Activated T-helper 1 cell treated with anti-CD3 and anti-CD28 coated beads, Interleukin-12 subunit alpha, Interleukin-12 subunit beta, Interleukin-2, Interleukin-4 antibody, amounts not matched to agents 30 ng/mL and 10 ng/mL and 1 ng/mL, durations not matched to agents 14 hours and 24 hours and 36 hours (primary cell): ENCODE measurements at regions not wholly inside any gene's neighbourhood (a gene's known extent, or its start where the extent isn't known, plus 50 kb on each side); places are given as distances from the start of the nearest gene placed in this dataset.
"Not testable (repeated sequence)": the region's sequence is repeated elsewhere in the genome, so short reads cannot be mapped to it uniquely, and the experiment has no call there.

Experiments
- DNase-seq: peaks from one replicate; pipeline ENCODE4 v3.0.0; 2021; ENCODE audit warnings: low spot score
- H3K27ac Mint-ChIP-seq: one replicate; pipeline ENCODE4 v1.8.0; 2021; ENCODE audit warnings: mild to moderate bottlenecking, mixed read lengths
- H3K27me3 Mint-ChIP-seq: one replicate; pipeline ENCODE4 v1.8.0; 2022; ENCODE audit warnings: mild to moderate bottlenecking, moderate library complexity, mixed read lengths; ENCODE audit not compliant: insufficient read depth
- H3K36me3 Mint-ChIP-seq: one replicate; pipeline ENCODE4 v1.8.0; 2021; ENCODE audit warnings: low read depth, mixed read lengths
- H3K4me1 Mint-ChIP-seq: one replicate; pipeline ENCODE4 v1.8.0; 2021; ENCODE audit warnings: low read depth, mixed read lengths
- H3K4me3 Mint-ChIP-seq: one replicate; pipeline ENCODE4 v1.8.0; 2021; ENCODE audit warnings: mild to moderate bottlenecking, moderate library complexity, mixed read lengths
- H3K9me3 Mint-ChIP-seq: one replicate; pipeline ENCODE4 v1.8.0; 2021; ENCODE audit warnings: mixed read lengths
- intact Hi-C: fragments of 100-400 bp; cut with micrococcal nuclease; formaldehyde crosslinking; loops from one replicate; pipeline ENCODE4 v1.15.1; 2024

DNA sequence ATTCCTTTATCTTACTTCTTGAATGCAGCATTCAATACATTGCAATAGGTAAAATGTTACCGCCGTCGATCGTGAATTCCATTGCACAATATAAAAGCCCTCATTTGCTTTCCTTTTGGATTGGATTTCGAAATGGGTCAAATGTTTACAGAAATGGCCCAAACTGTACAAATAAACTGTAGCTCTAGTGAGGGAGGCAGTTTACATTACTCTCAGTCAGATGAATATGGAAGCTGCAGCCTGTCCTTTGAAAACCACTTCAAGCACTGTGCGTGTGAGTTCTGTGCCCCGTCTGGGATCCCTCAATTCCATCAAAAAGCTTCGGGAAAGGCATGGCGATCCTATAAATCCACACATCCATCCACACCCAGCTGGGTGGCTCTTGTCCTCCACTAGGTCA lies 258.6 kb upstream of the FOXF1 start:
- intact Hi-C loops, result no loop called here
- H3K27ac Mint-ChIP-seq, result no peak overlapping the region

DNA sequence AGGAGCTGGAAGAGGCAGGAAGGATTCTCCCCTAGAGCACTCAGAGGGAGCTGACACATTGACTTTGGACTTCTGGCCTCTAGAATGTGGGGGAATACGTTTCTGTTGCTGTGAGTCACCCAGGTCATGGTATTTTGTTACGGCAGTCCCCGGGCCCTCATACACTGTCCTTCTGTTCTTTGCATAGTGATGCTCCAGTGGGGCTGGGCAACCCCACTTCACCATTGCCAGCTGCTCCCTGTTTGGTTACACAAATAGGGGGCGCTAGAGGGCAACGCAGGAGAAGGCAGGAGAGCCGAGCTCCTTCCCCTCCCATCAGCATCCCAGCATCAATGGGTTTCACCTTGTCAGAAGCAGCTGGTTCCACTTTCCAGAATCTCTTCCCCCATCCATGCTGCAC lies 257.7 kb upstream of the FOXF1 start:
- Mint-ChIP-seq H3K4me3 (no peak overlapping the region), H3K27me3 (peaks cover 10% of the 10 kb centered on the region), H3K9me3 (no peaks in the 10 kb centered on the region), H3K27ac (no peak overlapping the region), H3K4me1 (no peaks in the 10 kb centered on the region), H3K36me3 (no peaks in the 10 kb centered on the region)
- intact Hi-C loops, result no loop called here
- DNase-seq, result no peak

More for the DNA sequence above, 258.6 kb upstream of the FOXF1 start:
- Mint-ChIP-seq H3K27me3 (peaks cover 10% of the 10 kb centered on the region), H3K36me3 (no peaks in the 10 kb centered on the region), H3K9me3 (no peaks in the 10 kb centered on the region), H3K4me3 (no peak overlapping the region), H3K4me1 (no peaks in the 10 kb centered on the region)
- no peak for DNase-seq

DNA sequence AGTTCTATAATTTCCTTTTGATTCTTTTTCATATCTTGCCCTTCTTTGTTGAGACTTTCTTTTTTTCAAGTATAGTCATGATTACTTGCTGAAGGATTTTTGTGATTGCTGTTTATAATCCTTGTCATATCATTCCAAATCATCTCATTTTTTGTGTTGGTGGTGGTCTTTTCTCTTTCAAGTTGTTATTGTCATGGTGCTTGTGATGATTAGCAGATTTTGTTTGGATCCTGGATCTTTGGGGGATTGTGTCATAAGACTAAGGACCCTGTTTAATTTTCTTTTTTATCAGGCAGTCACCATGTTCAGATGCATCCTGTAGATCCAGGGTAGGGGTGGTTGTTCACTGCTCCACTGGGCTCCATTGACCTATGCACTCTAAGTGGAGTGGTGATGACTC lies 254.4 kb upstream of the FOXF1 start:
- Mint-ChIP-seq H3K27me3 (no peaks in the 10 kb centered on the region), H3K36me3 (no peaks in the 10 kb centered on the region), H3K27ac (no peak overlapping the region), H3K4me1 (no peaks in the 10 kb centered on the region), H3K9me3 (peaks cover 3% of the 10 kb centered on the region), H3K4me3 (no peak overlapping the region)
- intact Hi-C loops, result no loop called here
- DNase-seq, result no peak

DNA sequence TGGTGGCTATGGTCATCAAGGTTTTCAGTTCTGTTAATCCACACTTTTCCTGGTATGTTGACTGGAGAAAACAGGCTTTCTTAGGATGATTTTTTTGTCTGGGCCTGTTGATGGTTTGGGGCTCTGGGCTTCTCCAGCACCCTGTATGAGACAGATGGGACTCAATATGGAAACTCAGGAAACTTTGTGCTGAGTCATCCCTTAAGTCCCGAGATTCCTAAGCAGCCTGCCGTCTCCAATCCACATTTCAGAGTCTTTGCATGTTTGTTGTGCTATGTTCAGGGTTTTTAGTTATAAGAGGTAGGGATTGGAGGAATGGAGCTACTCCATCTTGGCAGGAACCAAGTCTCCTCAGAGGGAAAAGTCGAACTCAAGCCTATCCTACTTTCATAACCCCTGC lies 253.3 kb upstream of the FOXF1 start:
- intact Hi-C loops, result no loop called here
- peaks cover 8% of the 10 kb centered on the region for H3K9me3 Mint-ChIP-seq
- H3K27me3 Mint-ChIP-seq, result peaks cover 3% of the 10 kb centered on the region
- no peaks in the 10 kb centered on the region for H3K4me1 Mint-ChIP-seq
- H3K36me3 Mint-ChIP-seq, result no peaks in the 10 kb centered on the region
- no peak for DNase-seq
- H3K4me3 Mint-ChIP-seq, result no peak overlapping the region
- no peak overlapping the region for H3K27ac Mint-ChIP-seq

DNA sequence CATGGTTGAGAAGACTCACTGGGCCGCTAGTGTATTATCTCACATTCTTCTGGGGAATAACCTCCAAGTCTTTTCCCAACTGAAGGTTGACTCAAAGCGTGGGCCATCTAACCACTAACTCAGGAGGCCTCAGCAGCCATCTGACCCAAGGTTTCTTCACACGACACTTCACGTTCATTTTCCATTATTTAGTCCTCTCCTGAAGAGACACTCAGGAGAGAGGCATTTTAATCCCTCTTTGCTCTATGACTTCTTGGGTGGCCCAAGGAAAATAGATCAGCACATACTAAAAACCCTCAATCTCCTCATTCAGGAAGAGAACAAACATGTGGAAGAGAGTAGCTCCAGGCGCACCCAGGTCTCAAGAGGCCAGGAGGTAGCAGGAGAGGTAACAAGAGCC lies 252.8 kb upstream of the FOXF1 start:
- Mint-ChIP-seq H3K27ac (no peak overlapping the region), H3K9me3 (peaks cover 9% of the 10 kb centered on the region), H3K4me1 (no peaks in the 10 kb centered on the region), H3K27me3 (peaks cover 4% of the 10 kb centered on the region), H3K36me3 (no peaks in the 10 kb centered on the region), H3K4me3 (no peak overlapping the region)
- no peak for DNase-seq
- intact Hi-C loops, result no loop called here

DNA sequence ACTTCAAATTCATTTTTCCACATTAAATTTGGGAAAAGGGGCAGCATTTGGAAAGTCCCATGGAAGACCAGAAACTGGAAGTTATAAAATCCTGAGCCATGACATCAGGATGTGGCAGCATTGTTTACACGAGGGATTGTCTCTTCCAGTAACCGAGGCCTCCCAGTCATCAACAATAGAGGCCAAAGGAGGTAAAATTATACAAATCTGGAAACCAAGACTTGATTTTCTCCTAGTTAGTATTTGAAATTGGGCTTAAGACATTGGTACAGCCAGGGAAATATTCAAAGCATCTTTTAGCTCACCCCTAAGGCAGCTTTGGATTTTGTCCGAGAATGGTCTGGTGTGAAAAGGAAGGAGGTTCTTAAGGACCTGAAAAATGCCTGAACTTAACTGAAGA lies 251.6 kb upstream of the FOXF1 start:
- H3K4me1 Mint-ChIP-seq, result no peaks in the 10 kb centered on the region
- H3K9me3 Mint-ChIP-seq, result peaks cover 9% of the 10 kb centered on the region
- peaks cover 4% of the 10 kb centered on the region for H3K27me3 Mint-ChIP-seq
- no peaks in the 10 kb centered on the region for H3K36me3 Mint-ChIP-seq
- H3K27ac Mint-ChIP-seq, result no peak overlapping the region
- no peak for DNase-seq
- H3K4me3 Mint-ChIP-seq, result no peak overlapping the region
- intact Hi-C loops, result no loop called here

DNA sequence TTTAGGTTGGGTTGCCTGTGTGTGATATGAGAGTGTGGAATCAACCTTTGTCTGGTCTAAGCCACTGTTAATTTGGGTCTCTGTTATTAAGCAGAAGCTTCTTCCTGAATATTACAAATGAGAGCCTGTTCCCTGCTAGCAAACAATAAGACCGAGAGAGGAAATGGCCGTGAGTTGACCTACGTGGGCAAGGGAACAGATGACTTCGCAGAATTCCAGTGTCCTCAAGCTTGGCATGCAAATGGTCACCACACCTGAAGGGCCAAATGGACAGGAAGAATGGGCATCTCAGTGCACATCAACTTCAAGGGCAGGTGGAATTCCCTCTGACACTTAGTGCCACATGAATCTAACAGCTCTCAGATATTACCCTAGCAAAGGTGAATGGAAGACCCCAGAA lies 250.8 kb upstream of the FOXF1 start:
- Mint-ChIP-seq H3K27ac (no peak overlapping the region), H3K36me3 (no peaks in the 10 kb centered on the region), H3K4me3 (no peak overlapping the region), H3K9me3 (peaks cover 9% of the 10 kb centered on the region), H3K27me3 (peaks cover 4% of the 10 kb centered on the region), H3K4me1 (no peaks in the 10 kb centered on the region)
- DNase-seq, result no peak
- intact Hi-C loops, result no loop called here

DNA sequence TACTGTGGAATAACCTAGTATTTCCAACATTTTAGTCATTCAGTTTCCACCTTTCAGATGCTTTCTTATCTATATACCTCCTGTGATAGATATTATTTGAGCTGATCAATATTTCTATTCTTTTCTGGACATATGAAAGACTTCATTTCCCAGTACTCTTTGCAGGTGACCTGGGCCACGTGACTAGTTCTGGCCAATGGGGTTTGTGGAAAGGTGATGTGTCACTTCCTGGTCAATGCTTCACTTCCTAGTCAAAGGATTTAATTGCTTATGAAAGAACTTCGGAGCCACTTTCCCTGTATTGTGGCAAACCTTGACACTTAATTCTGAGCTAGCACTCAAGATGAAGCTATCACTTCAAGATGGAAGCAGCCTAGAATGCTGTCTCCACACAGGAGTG lies 248.9 kb upstream of the FOXF1 start:
- peaks cover 4% of the 10 kb centered on the region for H3K27me3 Mint-ChIP-seq
- no peak overlapping the region for H3K4me3 Mint-ChIP-seq
- intact Hi-C loops, result no loop called here
- no peaks in the 10 kb centered on the region for H3K36me3 Mint-ChIP-seq
- H3K9me3 Mint-ChIP-seq, result peaks cover 9% of the 10 kb centered on the region
- H3K27ac Mint-ChIP-seq, result no peak overlapping the region
- H3K4me1 Mint-ChIP-seq, result no peaks in the 10 kb centered on the region
- no peak for DNase-seq

DNA sequence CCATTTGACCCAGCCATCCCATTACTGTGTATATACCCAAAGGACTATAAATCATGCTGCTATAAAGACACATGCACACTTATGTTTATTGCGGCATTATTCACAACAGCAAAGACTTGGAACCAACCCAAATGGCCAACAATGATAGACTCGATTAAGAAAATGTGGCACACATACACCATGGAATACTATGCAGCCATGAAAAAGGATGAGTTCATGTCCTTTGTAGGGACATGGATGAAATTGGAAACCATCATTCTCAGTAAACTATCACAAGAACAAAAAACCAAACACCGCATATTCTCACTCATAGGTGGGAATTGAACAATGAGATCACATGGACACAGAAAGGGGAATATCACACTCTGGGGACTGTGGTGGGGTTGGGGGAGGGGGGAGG lies 242.7 kb upstream of the FOXF1 start:
- H3K27ac Mint-ChIP-seq, H3K4me3 Mint-ChIP-seq, DNase-seq, H3K4me1 Mint-ChIP-seq, intact Hi-C loops, H3K9me3 Mint-ChIP-seq, H3K36me3 Mint-ChIP-seq, H3K27me3 Mint-ChIP-seq: not testable (repeated sequence)

DNA sequence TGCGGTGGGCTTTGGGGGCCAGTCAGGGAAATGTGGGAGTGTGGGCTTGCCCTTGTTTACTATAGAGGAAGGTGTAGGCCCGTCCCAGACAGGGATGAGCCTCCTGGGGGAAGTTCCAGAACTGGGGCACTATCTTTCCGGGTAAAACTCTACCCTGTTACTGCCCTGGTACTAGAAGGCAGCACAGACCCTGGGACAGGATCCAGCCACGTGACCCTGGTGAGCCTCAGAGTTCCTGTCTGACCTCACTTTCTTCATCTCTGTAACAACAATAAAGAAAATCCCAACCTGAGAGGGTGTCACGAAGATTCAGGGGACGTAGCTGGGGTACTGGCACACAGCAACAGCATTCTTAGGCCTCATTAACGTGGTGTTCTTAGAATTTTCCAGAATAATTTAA lies 239.6 kb upstream of the FOXF1 start:
- no peaks in the 10 kb centered on the region for H3K36me3 Mint-ChIP-seq
- no peaks in the 10 kb centered on the region for H3K4me1 Mint-ChIP-seq
- H3K27me3 Mint-ChIP-seq, result no peaks in the 10 kb centered on the region
- intact Hi-C loops, result no loop called here
- H3K9me3 Mint-ChIP-seq, result peaks cover 5% of the 10 kb centered on the region
- H3K27ac Mint-ChIP-seq, result no peak overlapping the region
- no peak overlapping the region for H3K4me3 Mint-ChIP-seq
- DNase-seq, result no peak

DNA sequence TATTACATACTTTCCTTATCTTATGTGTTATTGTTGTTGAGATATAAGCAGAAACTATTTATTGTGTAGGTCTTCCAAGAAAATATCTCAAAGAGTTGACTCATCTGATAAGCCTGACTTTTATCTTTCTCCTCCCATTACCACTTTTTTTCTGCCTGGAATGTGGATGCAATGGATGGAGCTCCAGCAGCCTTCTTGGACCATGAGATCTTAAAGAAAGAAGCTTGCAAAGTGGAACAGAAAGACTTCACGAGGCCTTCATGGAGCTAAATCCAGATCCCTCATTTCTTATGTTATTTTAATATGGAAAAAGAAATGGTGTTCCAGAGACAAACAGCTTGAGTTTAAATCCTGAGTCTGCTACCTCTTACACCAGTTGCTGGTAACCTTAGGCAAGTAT lies 237.6 kb upstream of the FOXF1 start:
- Mint-ChIP-seq H3K36me3 (no peaks in the 10 kb centered on the region), H3K4me1 (no peaks in the 10 kb centered on the region), H3K27me3 (no peaks in the 10 kb centered on the region), H3K4me3 (no peak overlapping the region), H3K27ac (no peak overlapping the region), H3K9me3 (peaks cover 5% of the 10 kb centered on the region)
- DNase-seq, result no peak
- intact Hi-C loops, result no loop called here

DNA sequence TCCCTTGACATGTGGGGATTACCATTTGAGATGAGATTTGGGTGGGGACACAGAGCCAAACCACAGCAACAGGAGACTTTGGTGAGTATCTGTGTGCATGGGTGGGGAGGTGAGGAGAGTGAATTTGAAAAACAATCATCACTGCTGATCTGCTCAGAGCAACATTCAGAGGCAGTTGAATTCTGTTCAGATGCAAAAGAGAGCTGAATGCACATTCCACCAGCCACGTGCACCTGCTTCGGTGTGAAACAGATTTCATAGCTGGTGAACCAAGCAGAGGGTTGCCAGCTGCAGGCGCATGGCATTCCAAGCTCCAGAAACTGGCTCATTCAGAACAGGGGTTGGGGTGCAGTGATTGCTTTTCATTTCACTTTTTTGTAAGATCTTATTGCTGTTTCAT lies 233.1 kb upstream of the FOXF1 start:
- Mint-ChIP-seq H3K36me3 (no peaks in the 10 kb centered on the region), H3K27me3 (peaks cover 4% of the 10 kb centered on the region), H3K4me1 (no peaks in the 10 kb centered on the region), H3K4me3 (no peak overlapping the region), H3K27ac (no peak overlapping the region), H3K9me3 (peaks cover 5% of the 10 kb centered on the region)
- intact Hi-C loops, result no loop called here
- no peak for DNase-seq

DNA sequence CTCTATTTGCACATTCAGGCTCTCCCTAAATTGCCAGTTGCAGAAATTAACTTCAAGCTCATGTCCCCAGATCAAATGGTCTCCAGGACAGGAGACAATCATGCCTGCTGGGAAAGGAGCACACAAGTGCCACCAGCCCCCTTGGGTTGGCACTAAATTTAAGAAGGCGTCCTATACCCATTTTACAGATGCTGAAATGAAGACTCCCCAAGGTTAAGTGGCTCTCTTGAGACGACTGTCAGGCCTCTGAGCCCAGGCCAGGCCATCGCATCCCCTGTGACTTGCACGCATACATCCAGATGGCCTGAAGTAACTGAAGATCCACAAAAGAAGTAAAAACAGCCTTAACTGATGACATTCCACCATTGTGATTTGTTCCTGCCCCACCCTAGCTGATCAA lies 232.5 kb upstream of the FOXF1 start:
- H3K36me3 Mint-ChIP-seq, H3K4me3 Mint-ChIP-seq, DNase-seq, intact Hi-C loops, H3K27ac Mint-ChIP-seq, H3K4me1 Mint-ChIP-seq, H3K27me3 Mint-ChIP-seq, H3K9me3 Mint-ChIP-seq: not testable (repeated sequence)

DNA sequence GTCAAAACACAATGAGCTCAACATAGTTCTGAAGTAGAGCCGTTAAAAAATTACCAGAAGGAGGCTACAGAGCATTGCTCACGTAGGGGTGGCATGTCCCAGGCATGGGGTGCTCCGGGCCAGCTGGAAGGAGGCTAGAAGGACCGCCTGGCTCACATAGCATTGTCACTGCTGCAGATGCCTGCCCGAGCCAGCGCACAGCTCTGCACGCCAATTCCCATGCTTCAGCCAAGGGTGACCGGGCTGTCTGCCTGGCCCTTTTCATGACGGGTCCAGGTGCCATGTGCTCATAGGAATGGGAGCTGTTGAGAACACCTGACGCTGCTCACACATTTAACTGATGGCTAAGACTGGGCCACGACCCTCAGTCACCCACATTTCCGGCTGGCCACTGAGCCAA lies 228.9 kb upstream of the FOXF1 start:
- Mint-ChIP-seq H3K36me3 (no peaks in the 10 kb centered on the region), H3K4me1 (no peaks in the 10 kb centered on the region), H3K27ac (no peak overlapping the region), H3K9me3 (no peaks in the 10 kb centered on the region), H3K4me3 (no peak overlapping the region), H3K27me3 (peaks cover 20% of the 10 kb centered on the region)
- intact Hi-C loops, result no loop called here
- no peak for DNase-seq
